ENCODE measurements at regions not wholly inside any gene's neighbourhood (a gene's known extent, or its start where the extent isn't known, plus 50 kb on each side); places are given as distances from the start of the nearest gene placed in this dataset.

- Histone ChIP-seq H3K27ac (no peak overlapping the region), H3K27me3 (no peaks in the 10 kb centered on the region), H3K4me3 (no peak overlapping the region), H3K36me3 (replicated peaks in 1 of 2; ENCODE audit: insufficient read depth in 1 of 2, low read depth in 2 of 2) (no peaks in the 10 kb centered on the region), H3K9me3 (no peaks in the 10 kb centered on the region), H3K4me1 (no peaks in the 10 kb centered on the region)
- ATAC-seq: no peak
- WGBS, 2 donors: 9 to 22% methylated on average over 4 of the region's 4 CpGs
- TF ChIP-seq CTCF (IDR thresholded peaks at IDR 0.05): no peak
- intact Hi-C loops (cut with DNase I): no loop called here
- DNase-seq: no peak
Observed at GRCh38 chr1:96978901-96979300, 257.3 kb downstream of the PTBP2 start.

GRCh38 chr1:96979304-96980268 lies 258.0 kb downstream of the PTBP2 start:
- intact Hi-C loops (cut with DNase I): no loop called here
- no peaks in the 10 kb centered on the region for H3K27me3 ChIP-seq
- H3K27ac ChIP-seq: no peak overlapping the region
- no peaks in the 10 kb centered on the region for H3K36me3 ChIP-seq (replicated peaks in 1 of 2; ENCODE audit: insufficient read depth in 1 of 2, low read depth in 2 of 2)
- ATAC-seq: no peak
- TF ChIP-seq POLR2A (IDR thresholded peaks at IDR 0.05): no peak
- no peak for TF ChIP-seq CTCF (IDR thresholded peaks at IDR 0.05)
- no peaks in the 10 kb centered on the region for H3K4me1 ChIP-seq
- WGBS, 2 donors: 39 to 54% methylated on average over 3 of the region's 3 CpGs
- no peak for DNase-seq
- H3K9me3 ChIP-seq: no peaks in the 10 kb centered on the region
- no peak overlapping the region for H3K4me3 ChIP-seq

DNA sequence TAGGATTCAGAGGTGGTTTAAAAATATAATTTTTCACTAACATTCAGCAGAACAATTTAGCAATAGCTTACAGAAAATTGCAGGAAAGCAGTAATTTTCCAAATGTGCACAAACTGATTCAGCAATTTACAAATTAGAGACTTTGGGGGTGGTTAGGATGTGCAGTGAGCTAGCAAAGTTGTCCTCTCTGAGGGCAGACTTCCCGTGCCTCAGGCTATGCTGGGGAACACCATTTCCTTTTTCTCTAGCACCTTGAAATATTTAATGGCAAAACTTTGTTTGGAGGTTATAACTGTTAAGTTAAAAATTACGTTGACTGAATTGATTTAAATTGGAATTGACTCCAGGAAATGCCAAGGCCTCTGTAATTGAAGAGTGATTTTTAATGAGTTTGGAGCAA lies 258.9 kb downstream of the PTBP2 start:
- DNase-seq (no peak), ATAC-seq (no peak)
- Histone ChIP-seq H3K27me3 (no peaks in the 10 kb centered on the region), H3K27ac (no peak overlapping the region), H3K9me3 (no peaks in the 10 kb centered on the region), H3K4me1 (no peaks in the 10 kb centered on the region), H3K36me3 (replicated peaks in 1 of 2; ENCODE audit: insufficient read depth in 1 of 2, low read depth in 2 of 2) (no peaks in the 10 kb centered on the region), H3K4me3 (no peak overlapping the region)
- WGBS, 2 donors: 21 to 41% methylated on average over 2 of the region's 2 CpGs
- TF ChIP-seq CTCF (IDR thresholded peaks at IDR 0.05) (no peak), POLR2A (IDR thresholded peaks at IDR 0.05) (no peak)
- intact Hi-C loops (cut with DNase I): no loop called here

- Histone ChIP-seq H3K27ac (no peak overlapping the region), H3K9me3 (no peaks in the 10 kb centered on the region), H3K4me1 (no peaks in the 10 kb centered on the region), H3K4me3 (no peak overlapping the region), H3K27me3 (no peaks in the 10 kb centered on the region), H3K36me3 (replicated peaks in 1 of 2; ENCODE audit: insufficient read depth in 1 of 2, low read depth in 2 of 2) (no peaks in the 10 kb centered on the region)
- DNase-seq (no peak), ATAC-seq (no peak)
- no peak for TF ChIP-seq POLR2A (IDR thresholded peaks at IDR 0.05)
- no peak for TF ChIP-seq CTCF (IDR thresholded peaks at IDR 0.05)
- intact Hi-C loops (cut with DNase I): no loop called here
Observed at GRCh38 chr1:96981181-96981580, 259.6 kb downstream of the PTBP2 start.

- Histone ChIP-seq H3K9me3 (no peaks in the 10 kb centered on the region), H3K4me3 (no peak overlapping the region), H3K27ac (no peak overlapping the region), H3K27me3 (no peaks in the 10 kb centered on the region), H3K36me3 (replicated peaks in 1 of 2; ENCODE audit: insufficient read depth in 1 of 2, low read depth in 2 of 2) (no peaks in the 10 kb centered on the region), H3K4me1 (no peaks in the 10 kb centered on the region)
- DNase-seq: no peak
- 67 to 70% methylated on average over 3 of the region's 3 CpGs for WGBS, 2 donors
- intact Hi-C loops (cut with DNase I): no loop called here
- no peak for ATAC-seq
- no peak for TF ChIP-seq CTCF (IDR thresholded peaks at IDR 0.05)
- TF ChIP-seq POLR2A (IDR thresholded peaks at IDR 0.05): no peak
Observed at GRCh38 chr1:96982118-96982517, 260.5 kb downstream of the PTBP2 start.
